ENCODE measurements at regions not wholly inside any gene's neighbourhood (a gene's known extent, or its start where the extent isn't known, plus 50 kb on each side); places are given as distances from the start of the nearest gene placed in this dataset.
"Not testable (repeated sequence)": the region's sequence is repeated elsewhere in the genome, so short reads cannot be mapped to it uniquely, and the experiment has no call there.

GRCh38 chr11:45392154-45392553 lies 106.0 kb upstream of the SYT13 start:
- no peaks in the 10 kb centered on the region for H3K4me1 Mint-ChIP-seq

GRCh38 chr11:45391168-45391850 lies 105.2 kb upstream of the SYT13 start:
- H3K36me3 ChIP-seq (ENCODE audit: insufficient read depth, low read length) = no peaks in the 10 kb centered on the region
- H3K4me3 ChIP-seq (ENCODE audit: low read length) = no peak overlapping the region
- no peaks in the 10 kb centered on the region for H3K4me1 ChIP-seq (ENCODE audit: insufficient read depth, low read length)
- no peaks in the 10 kb centered on the region for H3K9me3 ChIP-seq (ENCODE audit: low read length)
- H3K27me3 ChIP-seq (ENCODE audit: insufficient read depth, low read length, poor library complexity, severe bottlenecking) = no peaks in the 10 kb centered on the region
- no peak overlapping the region for H3K27ac Mint-ChIP-seq
- H3K4me1 Mint-ChIP-seq = no peaks in the 10 kb centered on the region
- POLR2A ChIA-PET = no interaction called here
- no peak for DNase-seq
- no peak overlapping the region for H3K4me3 Mint-ChIP-seq
- CTCF ChIA-PET = no interaction called here
- no peak overlapping the region for H3K27ac ChIP-seq (ENCODE audit: low read depth, low read length)
- H3K9me3 Mint-ChIP-seq = no peaks in the 10 kb centered on the region
- H3K36me3 Mint-ChIP-seq = no peaks in the 10 kb centered on the region
- no peaks in the 10 kb centered on the region for H3K27me3 Mint-ChIP-seq

More at GRCh38 chr11:45392154-45392553, 106.0 kb upstream of the SYT13 start:
- Histone ChIP-seq H3K4me3 (ENCODE audit: low read length) (no peak overlapping the region), H3K4me1 (ENCODE audit: insufficient read depth, low read length) (no peaks in the 10 kb centered on the region), H3K9me3 (ENCODE audit: low read length) (no peaks in the 10 kb centered on the region), H3K36me3 (ENCODE audit: insufficient read depth, low read length) (no peaks in the 10 kb centered on the region), H3K27me3 (ENCODE audit: insufficient read depth, low read length, poor library complexity, severe bottlenecking) (no peaks in the 10 kb centered on the region), H3K27ac (ENCODE audit: low read depth, low read length) (no peak overlapping the region)
- Mint-ChIP-seq H3K27me3 (no peaks in the 10 kb centered on the region), H3K27ac (no peak overlapping the region), H3K36me3 (no peaks in the 10 kb centered on the region), H3K9me3 (no peaks in the 10 kb centered on the region), H3K4me3 (no peak overlapping the region)
- ChIA-PET CTCF (no interaction called here), POLR2A (no interaction called here)
- DNase-seq = no peak

- no peaks in the 10 kb centered on the region for H3K9me3 ChIP-seq (ENCODE audit: low read length)
- no peaks in the 10 kb centered on the region for H3K27me3 Mint-ChIP-seq
- H3K4me1 ChIP-seq (ENCODE audit: insufficient read depth, low read length) = no peaks in the 10 kb centered on the region
- no peak for DNase-seq
- no peak overlapping the region for H3K27ac ChIP-seq (ENCODE audit: low read depth, low read length)
- no peaks in the 10 kb centered on the region for H3K36me3 Mint-ChIP-seq
- peaks cover 5 to 7% (median 7%) of the 10 kb centered on the region in 3 donors for H3K4me1 Mint-ChIP-seq
- POLR2A ChIA-PET = no interaction called here
- H3K36me3 ChIP-seq (ENCODE audit: insufficient read depth, low read length) = no peaks in the 10 kb centered on the region
- H3K9me3 Mint-ChIP-seq = no peaks in the 10 kb centered on the region
- H3K4me3 ChIP-seq (ENCODE audit: low read length) = no peak overlapping the region
- peak overlapping the region in 1 of 7 donors; percentile 20 for H3K4me3 Mint-ChIP-seq
- no peaks in the 10 kb centered on the region for H3K27me3 ChIP-seq (ENCODE audit: insufficient read depth, low read length, poor library complexity, severe bottlenecking)
- CTCF ChIA-PET = no interaction called here
- H3K27ac Mint-ChIP-seq = peak overlapping the region in 1 of 8 donors; percentile 38
Measured at GRCh38 chr11:45390407-45390806, 104.3 kb upstream of the SYT13 start.

GRCh38 chr11:45388472-45388871 lies 102.3 kb upstream of the SYT13 start:
- ChIA-PET POLR2A (no interaction called here), CTCF (no interaction called here)
- Histone ChIP-seq H3K36me3 (ENCODE audit: insufficient read depth, low read length) (no peaks in the 10 kb centered on the region), H3K27ac (ENCODE audit: low read depth, low read length) (no peak overlapping the region), H3K27me3 (ENCODE audit: insufficient read depth, low read length, poor library complexity, severe bottlenecking) (no peaks in the 10 kb centered on the region), H3K4me3 (ENCODE audit: low read length) (no peak overlapping the region), H3K4me1 (ENCODE audit: insufficient read depth, low read length) (no peaks in the 10 kb centered on the region), H3K9me3 (ENCODE audit: low read length) (no peaks in the 10 kb centered on the region)
- Mint-ChIP-seq H3K27me3 (no peaks in the 10 kb centered on the region), H3K4me3 (no peak overlapping the region), H3K36me3 (no peaks in the 10 kb centered on the region), H3K27ac (no peak overlapping the region), H3K4me1 (peaks cover 7 to 20% (median 16%) of the 10 kb centered on the region in 3 donors), H3K9me3 (no peaks in the 10 kb centered on the region)
- DNase-seq = no peak

GRCh38 chr11:45387885-45388284 lies 101.7 kb upstream of the SYT13 start:
- not testable (repeated sequence) for H3K27me3 Mint-ChIP-seq

GRCh38 chr11:45386972-45387371 lies 100.8 kb upstream of the SYT13 start:
- CTCF ChIA-PET = interaction anchor here (1.1 kb wide), 1 partner anchor 15 kb away, joined by 3 read pairs; no protein-coding TSS in a partner anchor

More at GRCh38 chr11:45387885-45388284, 101.7 kb upstream of the SYT13 start:
- H3K4me3 ChIP-seq (ENCODE audit: low read length); H3K27ac ChIP-seq (ENCODE audit: low read depth, low read length); H3K4me1 ChIP-seq (ENCODE audit: insufficient read depth, low read length); POLR2A ChIA-PET; H3K9me3 ChIP-seq (ENCODE audit: low read length); DNase-seq; H3K9me3 Mint-ChIP-seq; H3K36me3 ChIP-seq (ENCODE audit: insufficient read depth, low read length); H3K36me3 Mint-ChIP-seq; H3K4me3 Mint-ChIP-seq; H3K27me3 ChIP-seq (ENCODE audit: insufficient read depth, low read length, poor library complexity, severe bottlenecking): not testable (repeated sequence)
- Mint-ChIP-seq H3K4me1 (peaks cover 12 to 25% (median 22%) of the 10 kb centered on the region in 3 donors), H3K27ac (peak overlapping the region in 1 of 8 donors; percentile 38)
- CTCF ChIA-PET = interaction anchor here (1.1 kb wide), 1 partner anchor 16 kb away, joined by 3 read pairs; no protein-coding TSS in a partner anchor

GRCh38 chr11:45385844-45386243 lies 99.7 kb upstream of the SYT13 start:
- H3K27ac ChIP-seq (ENCODE audit: low read depth, low read length) = no peak overlapping the region
- Mint-ChIP-seq H3K4me3 (peak overlapping the region in 1 of 7 donors; percentile 13), H3K27me3 (peaks cover 0 to 5% of the 10 kb centered on the region in 2 donors), H3K4me1 (peaks cover 17 to 40% (median 32%) of the 10 kb centered on the region in 3 donors), H3K9me3 (no peaks in the 10 kb centered on the region), H3K27ac (peak overlapping the region in 6 of 8 donors; percentile 26 to 87 (median 51)), H3K36me3 (no peaks in the 10 kb centered on the region)
- H3K36me3 ChIP-seq (ENCODE audit: insufficient read depth, low read length) = no peaks in the 10 kb centered on the region
- H3K9me3 ChIP-seq (ENCODE audit: low read length) = no peaks in the 10 kb centered on the region
- ChIA-PET CTCF (interaction anchor here (1.0 to 1.1 kb wide), 2 partner anchors 15 to 46 kb away, joined by 3 read pairs; no protein-coding TSS in a partner anchor), POLR2A (no interaction called here)
- no peaks in the 10 kb centered on the region for H3K27me3 ChIP-seq (ENCODE audit: insufficient read depth, low read length, poor library complexity, severe bottlenecking)
- no peaks in the 10 kb centered on the region for H3K4me1 ChIP-seq (ENCODE audit: insufficient read depth, low read length)
- H3K4me3 ChIP-seq (ENCODE audit: low read length) = no peak overlapping the region
- peak in 4 of 5 donors; percentile 4 to 52 (median 23) for DNase-seq

More at GRCh38 chr11:45386972-45387371, 100.8 kb upstream of the SYT13 start:
- no peak overlapping the region for H3K4me3 ChIP-seq (ENCODE audit: low read length)
- H3K27me3 Mint-ChIP-seq = peaks cover 0 to 5% of the 10 kb centered on the region in 2 donors
- H3K27ac ChIP-seq (ENCODE audit: low read depth, low read length) = no peak overlapping the region
- POLR2A ChIA-PET = no interaction called here
- no peaks in the 10 kb centered on the region for H3K4me1 ChIP-seq (ENCODE audit: insufficient read depth, low read length)
- H3K4me3 Mint-ChIP-seq = no peak overlapping the region
- peak overlapping the region in 1 of 8 donors; percentile 13 for H3K27ac Mint-ChIP-seq
- H3K9me3 ChIP-seq (ENCODE audit: low read length) = no peaks in the 10 kb centered on the region
- H3K27me3 ChIP-seq (ENCODE audit: insufficient read depth, low read length, poor library complexity, severe bottlenecking) = no peaks in the 10 kb centered on the region
- no peaks in the 10 kb centered on the region for H3K36me3 ChIP-seq (ENCODE audit: insufficient read depth, low read length)
- H3K36me3 Mint-ChIP-seq = no peaks in the 10 kb centered on the region
- DNase-seq = no peak
- H3K9me3 Mint-ChIP-seq = no peaks in the 10 kb centered on the region
- H3K4me1 Mint-ChIP-seq = peaks cover 17 to 34% (median 31%) of the 10 kb centered on the region in 3 donors

GRCh38 chr11:45385423-45385822 lies 99.3 kb upstream of the SYT13 start:
- Mint-ChIP-seq H3K36me3 (no peaks in the 10 kb centered on the region), H3K27me3 (peaks cover 0 to 5% of the 10 kb centered on the region in 2 donors), H3K4me1 (peaks cover 17 to 40% (median 32%) of the 10 kb centered on the region in 3 donors), H3K27ac (peak overlapping the region in 7 of 8 donors; percentile 26 to 87 (median 55)), H3K9me3 (no peaks in the 10 kb centered on the region), H3K4me3 (no peak overlapping the region)
- Histone ChIP-seq H3K36me3 (ENCODE audit: insufficient read depth, low read length) (no peaks in the 10 kb centered on the region), H3K27me3 (ENCODE audit: insufficient read depth, low read length, poor library complexity, severe bottlenecking) (no peaks in the 10 kb centered on the region), H3K4me1 (ENCODE audit: insufficient read depth, low read length) (no peaks in the 10 kb centered on the region), H3K4me3 (ENCODE audit: low read length) (no peak overlapping the region), H3K27ac (ENCODE audit: low read depth, low read length) (no peak overlapping the region), H3K9me3 (ENCODE audit: low read length) (no peaks in the 10 kb centered on the region)
- ChIA-PET CTCF (interaction anchor here (1.0 to 1.1 kb wide), 2 partner anchors 15 to 46 kb away, joined by 3 read pairs; no protein-coding TSS in a partner anchor), POLR2A (no interaction called here)
- DNase-seq = no peak

Measured in CD8-positive, alpha-beta memory T cell (primary cell).